OCI-LY1 (cell line): ENCODE measurements at regions not wholly inside any gene's neighbourhood (a gene's known extent, or its start where the extent isn't known, plus 50 kb on each side); places are given as distances from the start of the nearest gene placed in this dataset.

Experiments
- EZH2 ChIP-seq: fragments of 200-600 bp; sonication (generic), shearing (Covaris generic); IDR thresholded peaks from 2 replicates; pipeline ENCODE4 v1.8.0; 2017; ENCODE audit warnings: borderline replicate concordance, mixed run types, mild to moderate bottlenecking, antibody characterized with exemption, low read length, moderate library complexity, mixed read lengths
- TF ChIP-seq, protein P1 (sequence below): fragments of 200-600 bp; sonication (generic), shearing (Covaris generic); IDR thresholded peaks from 2 replicates; pipeline ENCODE4 v1.5.1; 2017; ENCODE audit warnings: mild to moderate bottlenecking, antibody characterized with exemption, low read length, moderate library complexity, mixed read lengths

DNA sequence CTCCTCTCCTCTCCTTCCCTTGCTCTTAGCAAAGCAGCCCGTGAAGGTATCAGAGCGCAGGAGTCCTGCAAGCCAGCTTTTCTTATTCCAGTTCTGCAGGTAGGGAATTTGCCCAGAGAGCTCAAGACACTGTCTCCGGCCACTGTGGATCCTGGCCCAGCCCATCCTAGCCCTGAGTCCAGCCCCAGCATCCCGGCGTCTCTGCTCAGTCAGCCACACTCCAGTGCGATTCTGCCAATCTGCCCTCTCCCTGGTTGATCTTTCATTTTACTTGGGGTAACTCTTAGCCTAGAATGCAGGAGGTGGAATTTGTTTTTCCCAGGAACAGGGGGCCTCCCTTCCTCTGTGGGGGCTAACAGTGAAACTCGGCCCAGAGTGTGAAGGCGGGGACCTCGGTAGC, 176.9 kb upstream of the GSE1 start:
- no peak for TF ChIP-seq EZH2
- TF ChIP-seq, protein P1, sequence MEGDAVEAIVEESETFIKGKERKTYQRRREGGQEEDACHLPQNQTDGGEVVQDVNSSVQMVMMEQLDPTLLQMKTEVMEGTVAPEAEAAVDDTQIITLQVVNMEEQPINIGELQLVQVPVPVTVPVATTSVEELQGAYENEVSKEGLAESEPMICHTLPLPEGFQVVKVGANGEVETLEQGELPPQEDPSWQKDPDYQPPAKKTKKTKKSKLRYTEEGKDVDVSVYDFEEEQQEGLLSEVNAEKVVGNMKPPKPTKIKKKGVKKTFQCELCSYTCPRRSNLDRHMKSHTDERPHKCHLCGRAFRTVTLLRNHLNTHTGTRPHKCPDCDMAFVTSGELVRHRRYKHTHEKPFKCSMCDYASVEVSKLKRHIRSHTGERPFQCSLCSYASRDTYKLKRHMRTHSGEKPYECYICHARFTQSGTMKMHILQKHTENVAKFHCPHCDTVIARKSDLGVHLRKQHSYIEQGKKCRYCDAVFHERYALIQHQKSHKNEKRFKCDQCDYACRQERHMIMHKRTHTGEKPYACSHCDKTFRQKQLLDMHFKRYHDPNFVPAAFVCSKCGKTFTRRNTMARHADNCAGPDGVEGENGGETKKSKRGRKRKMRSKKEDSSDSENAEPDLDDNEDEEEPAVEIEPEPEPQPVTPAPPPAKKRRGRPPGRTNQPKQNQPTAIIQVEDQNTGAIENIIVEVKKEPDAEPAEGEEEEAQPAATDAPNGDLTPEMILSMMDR = no peak
